Bronchial epithelial cell (primary cell): ENCODE measurements at regions not wholly inside any gene's neighbourhood (a gene's known extent, or its start where the extent isn't known, plus 50 kb on each side); places are given as distances from the start of the nearest gene placed in this dataset.
"Not testable (repeated sequence)": the region's sequence is repeated elsewhere in the genome, so short reads cannot be mapped to it uniquely, and the experiment has no call there.

Source experiments
- DNase-seq: peaks from one replicate; pipeline ENCODE4 v3.0.0-alpha.2; 2010; ENCODE audit warnings: low read depth
- FAIRE-seq: peaks from 2 replicates; lab custom pipeline; 2011; peaks lifted over from hg19 to GRCh38; lab: Jason Lieb, UNC
- H3K27me3 ChIP-seq: 2 replicates; pipeline ENCODE4 v1.5.1; 2011; ENCODE audit warnings: low read length; ENCODE audit not compliant: control insufficient read depth, insufficient read depth
- H3K36me3 ChIP-seq: 2 replicates; pipeline ENCODE4 v1.5.1; 2011; ENCODE audit warnings: low read length; ENCODE audit not compliant: control insufficient read depth, insufficient read depth
- H3K4me3 ChIP-seq: 2 replicates; pipeline ENCODE4 v1.5.1; 2011; ENCODE audit warnings: mild to moderate bottlenecking, low read depth, low read length, control low read depth
- TF ChIP-seq, protein P1 (sequence below): IDR thresholded peaks from 2 replicates; pipeline ENCODE4 v1.5.1; 2011; ENCODE audit warnings: mild to moderate bottlenecking, moderate library complexity, low read length, control low read depth, inconsistent platforms; ENCODE audit not compliant: insufficient read depth, severe bottlenecking

DNA sequence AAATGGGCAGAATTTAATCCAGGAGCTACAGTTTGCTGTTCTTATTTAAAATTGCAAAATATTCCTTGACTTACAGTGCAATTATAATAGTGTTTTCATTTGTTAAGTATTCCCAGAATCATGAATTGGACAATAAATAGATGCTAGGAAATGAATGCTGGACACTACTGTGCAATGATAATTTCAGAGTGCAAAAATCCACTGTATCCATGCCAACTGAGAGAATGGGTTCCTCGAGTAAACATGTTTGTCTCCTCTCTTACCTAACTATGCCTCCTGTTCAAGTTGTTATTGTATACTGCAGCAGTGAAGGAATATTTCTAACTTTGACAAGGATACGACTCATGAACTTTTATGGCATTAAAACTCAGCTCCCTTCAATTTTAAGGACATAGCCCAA lies 1396.3 kb downstream of the GATA3 start:
- Histone ChIP-seq H3K36me3 (no peaks in the 10 kb centered on the region), H3K4me3 (no peak overlapping the region), H3K27me3 (no peaks in the 10 kb centered on the region)
- FAIRE-seq = no peak
- DNase-seq = no peak
- TF ChIP-seq, protein P1, sequence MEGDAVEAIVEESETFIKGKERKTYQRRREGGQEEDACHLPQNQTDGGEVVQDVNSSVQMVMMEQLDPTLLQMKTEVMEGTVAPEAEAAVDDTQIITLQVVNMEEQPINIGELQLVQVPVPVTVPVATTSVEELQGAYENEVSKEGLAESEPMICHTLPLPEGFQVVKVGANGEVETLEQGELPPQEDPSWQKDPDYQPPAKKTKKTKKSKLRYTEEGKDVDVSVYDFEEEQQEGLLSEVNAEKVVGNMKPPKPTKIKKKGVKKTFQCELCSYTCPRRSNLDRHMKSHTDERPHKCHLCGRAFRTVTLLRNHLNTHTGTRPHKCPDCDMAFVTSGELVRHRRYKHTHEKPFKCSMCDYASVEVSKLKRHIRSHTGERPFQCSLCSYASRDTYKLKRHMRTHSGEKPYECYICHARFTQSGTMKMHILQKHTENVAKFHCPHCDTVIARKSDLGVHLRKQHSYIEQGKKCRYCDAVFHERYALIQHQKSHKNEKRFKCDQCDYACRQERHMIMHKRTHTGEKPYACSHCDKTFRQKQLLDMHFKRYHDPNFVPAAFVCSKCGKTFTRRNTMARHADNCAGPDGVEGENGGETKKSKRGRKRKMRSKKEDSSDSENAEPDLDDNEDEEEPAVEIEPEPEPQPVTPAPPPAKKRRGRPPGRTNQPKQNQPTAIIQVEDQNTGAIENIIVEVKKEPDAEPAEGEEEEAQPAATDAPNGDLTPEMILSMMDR = no peak

DNA sequence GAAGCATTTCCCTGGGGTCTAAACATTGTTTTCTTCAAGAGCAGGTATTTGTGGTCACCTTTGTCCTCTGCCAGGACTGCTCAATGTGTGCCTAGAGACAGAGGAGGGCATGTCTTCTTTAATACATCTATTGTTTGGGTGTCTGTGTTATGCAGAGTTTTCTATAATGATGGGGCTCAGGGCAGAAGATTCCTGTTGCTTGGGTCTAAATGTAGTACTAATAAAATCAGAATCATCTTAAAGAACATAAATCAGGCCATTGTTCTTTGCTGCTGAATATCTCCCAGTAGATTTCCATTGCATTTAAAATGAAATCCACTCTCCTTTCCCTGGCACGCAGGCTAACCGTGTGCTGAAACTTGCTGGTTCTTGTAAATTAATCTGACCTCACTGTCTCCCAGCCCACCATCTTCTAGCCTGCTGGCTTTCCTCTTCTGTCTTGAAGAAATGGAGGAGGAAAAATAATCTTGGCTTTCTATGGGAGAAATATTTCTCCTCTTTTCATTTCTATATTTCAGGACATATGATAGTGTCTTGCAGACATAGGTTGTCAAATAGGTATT lies 1396.8 kb downstream of the GATA3 start:
- Histone ChIP-seq H3K4me3 (no peak overlapping the region), H3K36me3 (no peaks in the 10 kb centered on the region), H3K27me3 (no peaks in the 10 kb centered on the region)
- TF ChIP-seq, protein P1 = no peak
- FAIRE-seq (no peak), DNase-seq (no peak)

GRCh38 chr10:9452056-9452455 lies 1397.6 kb downstream of the GATA3 start:
- TF ChIP-seq, protein P1 = no peak
- DNase-seq = no peak
- no peak for FAIRE-seq
- Histone ChIP-seq H3K4me3 (no peak overlapping the region), H3K27me3 (no peaks in the 10 kb centered on the region), H3K36me3 (no peaks in the 10 kb centered on the region)

DNA sequence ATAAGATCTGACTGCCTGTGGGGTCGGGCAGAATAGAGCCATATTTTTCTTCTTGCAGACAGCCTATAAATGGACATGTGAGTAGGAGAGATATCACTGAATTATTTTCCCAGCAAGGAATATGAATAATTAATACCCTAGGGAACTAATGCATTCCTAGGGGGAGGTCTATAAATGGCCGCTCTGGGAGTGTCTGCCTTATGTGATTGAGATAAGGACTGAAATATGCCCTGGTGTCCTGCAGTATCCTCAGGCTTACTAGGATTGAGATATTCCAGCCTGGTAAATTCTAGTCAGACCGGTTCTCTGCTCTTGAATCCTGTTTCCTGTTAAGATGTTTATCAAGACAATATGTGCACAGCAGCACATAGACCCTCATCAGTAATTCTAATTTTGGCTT lies 1399.4 kb downstream of the GATA3 start:
- not testable (repeated sequence) for DNase-seq, H3K27me3 ChIP-seq, FAIRE-seq, H3K36me3 ChIP-seq, H3K4me3 ChIP-seq

DNA sequence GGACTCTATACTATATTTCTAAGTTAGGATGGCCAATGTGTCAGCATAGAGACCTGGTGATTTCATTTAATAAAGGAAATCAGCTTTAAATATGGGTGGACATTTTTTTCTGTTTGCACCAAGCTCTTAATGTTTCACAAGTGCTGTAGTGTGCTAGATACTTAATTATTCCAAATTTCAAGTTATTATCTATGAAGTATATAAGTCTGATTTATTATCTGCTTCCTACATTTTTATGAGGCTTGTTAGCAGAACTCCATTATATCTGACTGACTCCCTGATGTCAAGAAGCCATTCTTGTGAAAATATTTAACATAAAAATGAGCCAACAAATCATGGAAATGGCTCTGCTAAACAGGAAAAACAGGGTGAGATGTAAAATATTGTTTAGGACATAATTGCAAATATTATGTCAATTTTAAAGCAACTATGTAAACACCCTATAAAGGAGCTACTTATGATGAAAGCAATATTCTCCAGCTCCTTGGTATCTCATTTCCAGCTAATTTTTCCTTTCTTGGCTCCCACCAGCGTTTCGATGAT lies 1415.2 kb downstream of the GATA3 start:
- DNase-seq = no peak
- no peaks in the 10 kb centered on the region for H3K27me3 ChIP-seq
- FAIRE-seq = no peak
- H3K36me3 ChIP-seq = no peaks in the 10 kb centered on the region
- TF ChIP-seq, protein P1 = no peak
- H3K4me3 ChIP-seq = no peak overlapping the region

GRCh38 chr10:9470581-9470980 lies 1416.1 kb downstream of the GATA3 start:
- FAIRE-seq (no peak), DNase-seq (no peak)
- H3K4me3 ChIP-seq = no peak overlapping the region
- TF ChIP-seq, protein P1 = no peak
- H3K27me3 ChIP-seq = no peaks in the 10 kb centered on the region
- H3K36me3 ChIP-seq = no peaks in the 10 kb centered on the region
